CD4-positive, alpha-beta T cell treated with Interleukin-17A for 1 hour (primary cell): ENCODE measurements at regions not wholly inside any gene's neighbourhood (a gene's known extent, or its start where the extent isn't known, plus 50 kb on each side); places are given as distances from the start of the nearest gene placed in this dataset.
A peak's percentile ranks its signal among the peaks of the same experiment; 100 is the strongest.
"Not testable (repeated sequence)": the region's sequence is repeated elsewhere in the genome, so short reads cannot be mapped to it uniquely, and the experiment has no call there.

Experiments used
- DNase-seq: peaks from one replicate; pipeline ENCODE4 v3.0.0-alpha.2; 2020

DNA sequence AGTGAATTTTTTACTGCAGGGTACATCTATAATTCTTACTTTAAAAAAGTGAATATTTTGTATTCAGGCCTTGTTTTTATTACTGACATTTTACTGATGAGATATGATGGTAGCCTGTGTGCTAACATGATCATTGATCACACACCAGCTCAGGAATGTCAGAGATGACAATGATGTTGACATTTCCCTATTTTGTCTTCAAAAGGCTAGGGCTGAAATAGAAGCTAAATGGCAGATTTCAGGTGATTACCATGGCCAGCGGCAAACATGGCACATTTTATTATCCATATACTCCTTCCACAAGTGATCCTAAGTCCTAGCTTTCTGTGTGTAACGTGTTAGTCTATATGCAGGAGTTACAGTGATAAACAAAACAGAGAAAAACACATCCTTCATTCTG, 544.3 kb upstream of the MIR17HG start:
- no peak for DNase-seq

DNA sequence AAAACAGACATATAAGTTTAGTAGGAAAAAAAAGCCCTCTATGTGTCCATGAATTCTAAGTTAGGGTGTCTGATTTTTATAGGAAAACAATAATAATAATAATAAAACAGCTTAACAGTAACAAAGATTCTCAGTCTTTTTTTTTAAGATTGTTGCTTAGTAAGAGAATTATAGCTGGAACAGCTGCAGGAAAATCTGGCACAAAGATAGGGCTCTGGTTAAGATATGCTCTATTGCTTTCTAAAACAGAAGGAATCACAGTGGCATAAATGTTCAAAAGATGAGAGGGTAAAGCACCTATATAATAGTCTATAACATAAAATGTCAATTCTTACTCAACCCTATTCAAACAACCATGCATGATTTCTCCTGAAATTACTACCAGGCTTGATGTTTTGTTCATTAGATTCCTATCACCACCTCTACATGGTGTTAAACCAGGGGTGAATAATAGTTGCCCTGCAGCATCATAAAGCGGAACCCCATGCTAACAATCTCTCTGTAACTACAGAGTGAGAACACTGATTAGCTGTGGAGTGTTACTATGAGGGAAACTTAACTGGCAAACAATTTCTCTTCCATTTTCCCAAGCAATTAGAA, 541.4 kb upstream of the MIR17HG start:
- DNase-seq = no peak

DNA sequence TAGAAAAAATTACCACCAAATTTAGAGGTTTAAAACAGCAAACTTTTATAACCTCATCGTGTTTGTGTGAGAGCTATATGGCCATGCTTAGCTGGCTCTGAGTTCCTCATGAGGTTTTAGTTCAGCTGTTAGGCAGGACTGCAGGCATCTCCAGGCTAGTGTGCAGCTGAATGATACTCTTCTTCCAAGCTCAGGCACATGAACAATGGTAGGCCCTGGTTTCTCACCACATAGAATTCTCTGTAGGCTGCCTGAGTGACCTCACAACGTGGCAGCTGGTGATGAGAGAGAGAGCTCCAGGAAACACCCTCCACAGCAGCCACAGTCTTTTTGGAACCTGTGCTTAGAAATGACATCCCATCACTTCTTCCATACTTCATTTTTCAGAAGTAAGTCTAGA, 540.6 kb upstream of the MIR17HG start:
- DNase-seq = no peak

- DNase-seq = no peak
Measured at GRCh38 chr13:90808838-90809237, 538.6 kb upstream of the MIR17HG start.

DNA sequence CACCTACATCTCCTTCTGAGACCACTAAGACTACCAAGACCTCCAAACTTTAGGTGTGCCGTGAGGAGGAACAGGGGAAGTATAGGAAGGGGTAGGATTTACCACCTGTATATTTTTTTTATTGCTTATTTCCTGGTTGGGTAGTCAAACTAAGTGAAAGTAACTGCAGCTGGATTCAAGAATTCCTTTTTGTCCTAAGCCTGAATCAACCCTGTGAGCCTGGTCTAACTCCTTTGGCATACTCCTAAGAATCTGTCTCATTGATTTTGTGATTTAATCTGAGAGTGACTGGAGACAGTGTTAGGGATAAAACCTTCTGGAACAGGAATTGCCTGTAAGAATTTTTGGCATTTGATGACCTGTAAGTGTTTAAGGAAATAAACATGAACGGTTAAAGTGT, 523.5 kb upstream of the MIR17HG start:
- no peak for DNase-seq

DNA sequence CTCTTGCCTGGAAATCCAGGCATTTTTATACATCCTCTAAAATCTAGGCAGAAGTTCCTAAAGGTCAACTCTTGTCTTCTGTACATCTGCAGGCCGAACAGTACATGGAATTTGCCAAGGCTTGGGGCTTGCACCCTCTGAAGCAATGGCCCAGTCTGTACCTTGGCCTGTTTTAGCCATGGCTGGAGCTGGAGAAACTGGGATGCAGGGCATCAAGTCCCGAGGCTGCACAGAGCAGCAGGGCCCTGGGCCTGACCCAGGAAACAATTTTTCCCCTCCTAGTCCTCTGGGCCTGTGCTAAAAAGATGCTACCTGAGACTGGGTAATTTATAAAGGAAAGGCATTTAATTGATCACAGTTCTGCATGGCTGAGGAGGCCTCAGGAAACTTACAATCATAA, 520.8 kb upstream of the MIR17HG start:
- DNase-seq = no peak

DNA sequence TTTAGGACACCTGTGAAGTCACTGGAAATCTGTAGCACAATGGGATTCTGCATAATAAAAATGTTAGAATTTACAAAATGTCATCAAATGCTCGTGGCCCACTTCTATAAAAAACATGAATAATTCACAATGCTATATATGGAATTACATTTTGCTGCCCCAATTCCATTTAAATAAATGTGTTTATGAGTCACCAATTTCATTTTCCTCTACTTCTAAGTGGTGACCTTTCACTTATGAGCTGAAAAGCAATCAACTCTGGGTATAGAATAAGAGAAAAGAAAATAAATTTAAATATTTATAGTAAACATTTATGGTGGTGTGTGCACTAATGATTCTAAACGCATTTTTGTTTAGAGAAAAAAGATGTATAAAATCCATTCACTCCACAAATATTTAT, 516.7 kb upstream of the MIR17HG start:
- DNase-seq = no peak

- no peak for DNase-seq
Measured at GRCh38 chr13:90833951-90834350, 513.5 kb upstream of the MIR17HG start.

- DNase-seq = no peak
Measured at GRCh38 chr13:90834700-90835099, 512.8 kb upstream of the MIR17HG start.

GRCh38 chr13:90835826-90836225, 511.7 kb upstream of the MIR17HG start:
- DNase-seq = no peak

DNA sequence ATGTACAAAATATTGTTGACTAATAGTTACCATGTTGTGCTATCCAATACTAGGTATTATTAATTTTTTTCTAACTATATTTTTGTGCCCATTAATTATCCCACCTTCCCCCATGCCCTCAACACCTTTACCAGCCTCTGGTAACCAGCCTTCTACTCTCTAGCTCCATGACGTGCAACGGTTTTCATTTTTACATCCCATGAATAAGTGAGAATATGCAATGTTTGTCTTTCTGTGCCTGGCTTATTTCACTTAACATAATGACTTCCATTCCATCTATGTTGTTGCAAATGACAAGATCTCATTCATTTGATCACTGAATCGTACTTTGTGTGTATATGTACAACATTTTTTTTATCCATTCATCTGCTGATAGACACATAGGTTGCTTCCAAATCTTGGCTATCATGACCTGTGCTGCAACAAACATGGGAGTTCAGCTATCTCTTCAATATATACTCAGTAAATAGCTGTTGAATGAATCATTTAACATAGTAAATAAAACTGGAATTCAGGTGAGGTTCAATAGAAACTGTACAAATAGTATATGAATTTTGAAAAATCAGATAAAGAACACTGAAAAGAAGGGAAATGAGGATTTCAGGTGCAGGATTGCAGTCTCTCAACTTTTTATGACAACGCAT, 509.0 kb upstream of the MIR17HG start:
- DNase-seq = no peak

DNA sequence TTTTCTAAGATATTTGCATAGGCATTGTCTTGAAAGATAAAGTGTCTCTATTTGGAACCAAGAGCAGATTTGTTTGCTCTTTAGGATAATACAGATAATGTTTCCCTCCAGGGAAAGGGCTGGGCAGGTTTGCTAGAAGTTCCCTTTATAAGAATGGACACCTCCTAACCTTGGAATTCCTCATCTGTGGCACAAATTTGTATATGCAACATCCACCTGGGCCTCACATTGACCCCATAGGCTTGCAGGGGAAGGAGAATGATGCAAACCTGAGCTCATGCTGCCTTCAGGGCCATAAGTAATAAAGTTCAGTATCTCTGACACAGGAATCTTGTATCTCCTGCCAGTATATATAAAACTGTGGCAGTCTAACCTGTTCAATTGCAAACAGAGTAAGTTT, 508.4 kb upstream of the MIR17HG start:
- no peak for DNase-seq

- DNase-seq = no peak
Measured at GRCh38 chr13:90846936-90847335, 500.6 kb upstream of the MIR17HG start.

DNA sequence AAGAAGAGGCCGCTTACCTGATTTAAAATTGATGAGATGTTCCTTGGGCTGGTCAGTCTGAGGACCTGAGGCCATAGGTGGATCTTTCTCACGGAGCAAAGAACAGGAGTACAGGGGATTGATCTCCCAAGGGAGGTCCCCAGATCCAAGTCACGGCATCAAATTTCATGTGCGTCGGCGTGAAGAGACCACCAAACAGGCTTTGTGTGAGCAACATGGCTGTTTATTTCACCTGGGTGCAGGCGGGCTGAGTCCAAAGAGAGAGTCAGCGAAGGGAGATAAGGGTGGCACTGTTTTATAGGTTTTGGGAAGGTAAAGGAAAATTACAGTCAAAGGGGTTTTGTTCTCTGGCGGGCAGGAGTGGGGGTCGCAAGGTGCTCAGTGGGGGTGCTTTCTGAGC, 493.8 kb upstream of the MIR17HG start:
- DNase-seq = not testable (repeated sequence)

GRCh38 chr13:90857921-90858320, 489.6 kb upstream of the MIR17HG start:
- no peak for DNase-seq

DNA sequence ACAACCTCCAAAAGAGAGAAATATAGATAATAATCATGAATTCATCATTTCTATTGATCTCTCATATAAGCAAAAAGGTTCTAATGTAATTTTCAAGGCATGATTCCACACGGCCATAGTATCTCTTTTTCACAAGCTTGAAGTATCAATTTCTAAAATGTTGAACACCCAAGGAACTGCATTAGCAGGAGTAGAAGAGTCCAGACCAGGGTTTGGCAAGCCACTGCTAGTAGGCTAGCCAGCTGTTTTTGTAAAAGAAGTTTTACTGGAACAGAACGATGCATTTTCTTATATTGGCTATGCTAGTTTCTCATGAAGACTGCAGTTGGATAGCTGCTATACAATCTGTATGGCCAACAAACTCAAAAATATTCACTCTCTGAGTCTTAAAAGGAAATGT, 481.5 kb upstream of the MIR17HG start:
- DNase-seq = no peak

DNA sequence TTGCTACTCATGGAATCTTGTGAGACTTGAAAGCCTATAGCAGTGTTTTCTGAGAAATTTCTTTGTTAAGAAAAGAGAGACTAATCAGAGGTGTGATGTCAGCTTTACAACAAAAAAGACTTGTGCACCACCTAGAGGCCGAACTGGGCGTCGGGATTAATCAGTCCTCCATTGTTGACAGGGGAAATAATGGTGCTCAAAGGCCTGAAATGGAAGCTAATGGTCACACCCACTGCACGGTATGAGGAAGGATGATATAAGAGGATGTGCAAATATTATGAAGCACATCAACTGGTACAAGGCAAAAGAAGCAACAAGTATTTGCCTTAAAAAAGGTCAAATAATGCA, 480.2 kb upstream of the MIR17HG start:
- peak; percentile 11 for DNase-seq

GRCh38 chr13:90868321-90868920, 479.1 kb upstream of the MIR17HG start:
- no peak for DNase-seq

GRCh38 chr13:90869580-90869979, 477.9 kb upstream of the MIR17HG start:
- DNase-seq = no peak

DNA sequence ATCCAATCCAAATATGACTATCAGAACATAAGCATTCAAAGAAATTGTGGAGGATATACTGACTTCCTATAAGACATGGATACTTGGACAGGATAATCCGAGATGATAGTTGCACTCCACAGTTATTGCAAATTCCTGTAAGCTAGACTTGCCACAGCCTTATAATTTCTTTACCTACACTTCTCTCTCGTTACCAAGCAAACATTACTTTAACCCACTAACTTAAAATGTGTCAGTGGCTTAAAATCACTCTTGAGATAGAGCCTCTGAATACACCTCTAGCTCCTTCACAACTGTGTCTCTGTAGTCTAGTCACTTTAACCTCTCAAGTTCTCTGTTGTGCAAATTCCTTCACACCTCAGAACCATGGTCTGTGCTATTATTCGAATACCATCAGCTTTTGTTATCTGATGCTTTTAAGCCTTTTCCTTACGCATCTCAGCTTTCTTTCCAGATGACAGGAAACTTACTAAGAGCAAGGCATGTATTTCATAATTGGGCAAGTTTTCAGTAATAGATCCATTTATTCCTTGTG, 474.9 kb upstream of the MIR17HG start:
- no peak for DNase-seq

DNA sequence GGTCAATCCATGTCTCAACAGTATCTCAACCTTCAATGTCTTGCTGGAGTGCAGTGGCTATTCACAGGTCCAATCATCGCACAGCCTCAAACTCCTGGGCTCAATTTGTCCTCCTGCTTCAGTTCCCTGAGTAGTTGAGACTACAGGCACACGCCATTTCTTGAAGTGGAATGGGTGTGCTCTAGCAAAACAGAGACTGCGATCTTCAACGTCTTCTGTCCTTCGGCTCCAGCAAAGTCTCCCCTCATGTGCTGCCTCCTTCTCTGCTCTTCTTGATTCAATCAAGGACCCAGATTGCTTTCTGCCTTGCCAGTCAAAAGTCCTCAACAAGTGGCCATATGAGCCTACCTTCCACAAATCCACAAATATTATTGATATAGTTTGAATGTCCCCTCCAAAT, 466.7 kb upstream of the MIR17HG start:
- no peak for DNase-seq

DNA sequence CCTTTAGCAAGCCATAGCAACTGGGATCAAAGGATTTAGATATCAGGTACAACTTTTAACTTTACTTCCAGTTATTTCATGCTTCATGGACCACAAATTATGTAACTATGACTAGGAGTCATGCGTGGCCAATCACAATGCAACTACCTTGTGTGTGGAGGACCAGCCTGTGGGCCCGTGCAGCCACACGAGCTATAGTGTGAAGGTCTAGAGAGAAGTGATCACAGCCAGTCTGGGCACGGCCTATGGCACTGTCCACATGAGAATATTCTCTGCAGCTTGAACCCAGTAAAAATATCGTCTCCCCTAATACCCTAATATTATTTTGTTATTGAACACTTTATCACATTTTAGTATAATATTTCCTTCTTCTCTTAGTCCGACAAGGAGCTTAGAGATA, 464.9 kb upstream of the MIR17HG start:
- DNase-seq = no peak

DNA sequence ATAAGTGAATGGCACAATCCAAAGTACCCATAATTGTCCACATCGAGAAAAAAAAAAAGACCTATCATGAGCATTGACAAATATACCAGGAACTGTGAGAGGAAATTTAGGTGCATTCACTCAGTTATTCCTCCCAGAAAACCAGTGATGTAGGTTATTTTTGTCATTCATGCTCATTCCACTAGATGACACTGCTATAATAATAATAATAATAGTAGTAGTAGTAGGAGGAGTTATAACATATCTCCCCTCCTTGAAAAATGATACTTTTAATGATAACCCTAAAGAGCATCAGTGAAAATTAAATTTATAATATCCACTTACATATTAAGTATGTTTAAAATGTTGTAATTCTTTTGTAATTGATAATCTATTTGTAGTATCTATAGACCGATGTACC, 463.9 kb upstream of the MIR17HG start:
- DNase-seq = no peak

DNA sequence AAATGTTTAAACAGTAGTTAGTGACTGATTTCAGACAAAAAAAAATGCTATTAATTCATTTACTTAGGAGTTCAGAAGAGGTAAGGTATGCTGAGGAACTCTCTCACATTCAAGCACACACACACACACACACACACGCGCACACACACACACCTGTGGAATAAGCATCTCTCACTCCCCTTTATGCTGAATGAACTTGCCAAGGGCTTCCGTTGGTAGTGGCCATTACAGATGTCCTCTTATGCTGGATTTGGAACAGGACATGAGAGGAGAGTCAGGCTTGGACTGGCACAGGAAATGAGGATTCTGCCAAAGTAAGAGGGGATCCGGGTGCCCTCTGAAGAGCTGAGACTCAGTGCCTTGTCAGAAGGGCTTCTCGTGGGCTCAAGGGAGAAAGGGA, 463.4 kb upstream of the MIR17HG start:
- no peak for DNase-seq
